A673 (cell line): ENCODE measurements at regions not wholly inside any gene's neighbourhood (a gene's known extent, or its start where the extent isn't known, plus 50 kb on each side); places are given as distances from the start of the nearest gene placed in this dataset.

Experiments
- CTCF ChIP-seq: fragments of 300-800, 200-600 bp; sonication (generic); conservative IDR thresholded peaks from 2 replicates; pipeline ENCODE4 v1.5.1; 2017; ENCODE audit warnings: low read depth, mild to moderate bottlenecking, antibody characterized with exemption, low read length, moderate library complexity, mixed read lengths
- EZH2 ChIP-seq: fragments of 200-600 bp; sonication (generic); IDR thresholded peaks from 2 replicates; pipeline ENCODE4 v1.6.1; 2017; ENCODE audit warnings: borderline replicate concordance, low read depth, mild to moderate bottlenecking, mixed read lengths, antibody characterized with exemption, low read length; ENCODE audit not compliant: poor library complexity, severe bottlenecking

GRCh38 chr7:24231493-24231892, 52.5 kb upstream of the NPY start:
- TF ChIP-seq CTCF (no peak), EZH2 (no peak)
